Nephron progenitor cell (in vitro differentiated cells): ENCODE measurements at regions not wholly inside any gene's neighbourhood (a gene's known extent, or its start where the extent isn't known, plus 50 kb on each side); places are given as distances from the start of the nearest gene placed in this dataset.

ENCODE experiments used
- DNase-seq: peaks from one replicate; pipeline ENCODE4 v3.0.0; 2021
- H3K27ac Mint-ChIP-seq: 2 replicates; pipeline ENCODE4 v1.8.0; 2021; ENCODE audit warnings: mild to moderate bottlenecking, moderate library complexity, mixed read lengths
- H3K27me3 Mint-ChIP-seq: 2 replicates; pipeline ENCODE4 v1.8.0; 2021; ENCODE audit warnings: mild to moderate bottlenecking, low read depth, mixed read lengths; ENCODE audit not compliant: poor library complexity
- H3K36me3 Mint-ChIP-seq: 2 replicates; pipeline ENCODE4 v1.8.0; 2021; ENCODE audit warnings: low read depth, mixed read lengths
- H3K4me1 Mint-ChIP-seq: 2 replicates; pipeline ENCODE4 v1.8.0; 2021; ENCODE audit warnings: mixed read lengths
- H3K4me3 Mint-ChIP-seq: 2 replicates; pipeline ENCODE4 v1.8.0; 2021; ENCODE audit warnings: mild to moderate bottlenecking, moderate library complexity, mixed read lengths
- H3K9me3 Mint-ChIP-seq: 2 replicates; pipeline ENCODE4 v1.8.0; 2021; ENCODE audit warnings: mild to moderate bottlenecking, moderate library complexity, mixed read lengths
- CTCF ChIP-seq: fragments of 200-600 bp; sonication (generic); IDR thresholded peaks from 2 replicates; pipeline ENCODE4 v1.5.0; 2021; ENCODE audit warnings: antibody characterized with exemption

GRCh38 chr13:76634431-76635191 lies 251.6 kb downstream of the KCTD12 start:
- DNase-seq, result no peak
- Mint-ChIP-seq H3K27ac (no peak overlapping the region), H3K9me3 (no peaks in the 10 kb centered on the region), H3K27me3 (no peaks in the 10 kb centered on the region), H3K4me1 (no peaks in the 10 kb centered on the region), H3K36me3 (no peaks in the 10 kb centered on the region), H3K4me3 (no peak overlapping the region)
- TF ChIP-seq CTCF, result no peak

GRCh38 chr13:76632401-76633044 lies 253.7 kb downstream of the KCTD12 start:
- TF ChIP-seq CTCF, result no peak
- Mint-ChIP-seq H3K9me3 (no peaks in the 10 kb centered on the region), H3K4me1 (no peaks in the 10 kb centered on the region), H3K27me3 (no peaks in the 10 kb centered on the region), H3K36me3 (no peaks in the 10 kb centered on the region), H3K4me3 (no peak overlapping the region), H3K27ac (no peak overlapping the region)
- DNase-seq, result peak; percentile 46

GRCh38 chr13:76630629-76631230 lies 255.5 kb downstream of the KCTD12 start:
- no peaks in the 10 kb centered on the region for H3K9me3 Mint-ChIP-seq
- no peak for DNase-seq
- no peak overlapping the region for H3K27ac Mint-ChIP-seq
- TF ChIP-seq CTCF, result no peak
- no peaks in the 10 kb centered on the region for H3K36me3 Mint-ChIP-seq
- no peaks in the 10 kb centered on the region for H3K27me3 Mint-ChIP-seq
- H3K4me3 Mint-ChIP-seq, result no peak overlapping the region
- H3K4me1 Mint-ChIP-seq, result no peaks in the 10 kb centered on the region

GRCh38 chr13:76622315-76623040 lies 263.7 kb downstream of the KCTD12 start:
- no peak for DNase-seq
- TF ChIP-seq CTCF, result no peak
- peaks cover 5% of the 10 kb centered on the region for H3K27me3 Mint-ChIP-seq
- no peak overlapping the region for H3K27ac Mint-ChIP-seq
- H3K9me3 Mint-ChIP-seq, result peaks cover 4% of the 10 kb centered on the region
- no peaks in the 10 kb centered on the region for H3K4me1 Mint-ChIP-seq
- no peak overlapping the region for H3K4me3 Mint-ChIP-seq
- no peaks in the 10 kb centered on the region for H3K36me3 Mint-ChIP-seq

GRCh38 chr13:76621705-76622104 lies 264.5 kb downstream of the KCTD12 start:
- TF ChIP-seq CTCF, result no peak
- no peak for DNase-seq
- H3K27ac Mint-ChIP-seq, result no peak overlapping the region
- no peaks in the 10 kb centered on the region for H3K36me3 Mint-ChIP-seq
- H3K4me1 Mint-ChIP-seq, result no peaks in the 10 kb centered on the region
- peaks cover 4% of the 10 kb centered on the region for H3K9me3 Mint-ChIP-seq
- H3K27me3 Mint-ChIP-seq, result peaks cover 5% of the 10 kb centered on the region
- H3K4me3 Mint-ChIP-seq, result no peak overlapping the region
